ENCODE measurements at regions not wholly inside any gene's neighbourhood (a gene's known extent, or its start where the extent isn't known, plus 50 kb on each side); places are given as distances from the start of the nearest gene placed in this dataset.
A peak's percentile ranks its signal among the peaks of the same experiment; 100 is the strongest.

DNA sequence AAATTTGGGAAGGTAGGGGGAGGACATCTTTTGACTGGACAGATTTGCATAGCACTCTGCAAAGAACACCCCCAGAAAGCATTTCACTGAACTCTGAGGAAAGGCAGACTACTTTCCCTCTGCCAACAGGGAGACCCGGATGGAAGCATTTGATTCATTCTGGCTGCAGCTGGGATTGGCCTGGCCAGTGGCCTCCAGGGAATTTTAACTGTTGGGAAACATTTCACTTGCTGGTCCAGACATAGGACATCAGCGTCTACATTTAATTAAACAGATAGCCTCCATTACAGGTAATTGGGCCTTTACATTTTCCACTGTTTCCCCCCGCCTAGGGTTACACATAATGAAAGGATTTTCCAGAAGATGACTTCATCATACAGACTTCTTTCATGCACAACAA is 92.8 kb downstream of the MARCHF4 start:
- Histone ChIP-seq H2AFZ (ENCODE audit: low read depth) (no peak overlapping the region), H3K4me3 (ENCODE audit: low read depth in 2 of 2, low read length in 1 of 2) (no peak overlapping the region), H3K36me3 (replicated peaks in 1 of 2; ENCODE audit: control insufficient read depth in 1 of 2, insufficient read depth in 2 of 2, low read length in 1 of 2) (peaks cover 9 to 13% of the 10 kb centered on the region in 2 experiments), H3K79me2 (ENCODE audit: insufficient read depth) (no peaks in the 10 kb centered on the region), H3K27ac (ENCODE audit: low read depth in 2 of 2, low read length in 1 of 2) (peak overlapping the region in 1 of 2 experiments; percentile 91; a peak in 2 of 4 replicates), H3F3A (replicated peaks; ENCODE audit: insufficient read depth) (no peaks in the 10 kb centered on the region), H3K4me2 (no peak overlapping the region), H3K9me3 (no peaks in the 10 kb centered on the region), H3K9ac (no peak overlapping the region), H4K20me1 (ENCODE audit: insufficient read depth) (no peaks in the 10 kb centered on the region), H3K4me1 (ENCODE audit: control insufficient read depth in 1 of 2, insufficient read depth in 2 of 2, low read depth in 1 of 2, low read length in 1 of 2) (peaks cover 7 to 24% of the 10 kb centered on the region in 2 experiments; a peak in 2 of 4 replicates), H3K27me3 (ENCODE audit: insufficient read depth) (no peaks in the 10 kb centered on the region), H3K9me2 (no peaks in the 10 kb centered on the region)
- CTCF ChIA-PET: interaction anchor here (1.5 kb wide), 1 partner anchor 18 kb away, joined by 4 read pairs; no protein-coding TSS in a partner anchor
- peak; percentile 62 for DNase-seq
- POLR2A ChIA-PET: no interaction called here
- TF ChIP-seq CHD2 (IDR thresholded peaks at IDR 0.05; ENCODE audit: low read length, partially characterized antibody) (peak; percentile 52), ELF1 (IDR thresholded peaks at IDR 0.05) (no peak), RCOR1 (IDR thresholded peaks at IDR 0.05; ENCODE audit: low read length) (peak; percentile 77), FOSL2 (IDR thresholded peaks at IDR 0.05; ENCODE audit: borderline replicate concordance, low read depth) (no peak), NRF1 (IDR thresholded peaks at IDR 0.05; ENCODE audit: low read depth, low read length) (no peak), MXI1 (IDR thresholded peaks at IDR 0.05; ENCODE audit: low read depth, low read length) (peak; percentile 20; the same call in 1 of the 2 replicates), GATA2 (CRISPR knock-in tag; IDR thresholded peaks at IDR 0.05) (0 out of 2 replicates have a peak, but pooled peaks have one; percentile 27), EP300 (IDR thresholded peaks at IDR 0.05; ENCODE audit: borderline replicate concordance in 1 of 2, low read depth in 1 of 2, low read length in 1 of 2) (peak in 1 of 2 experiments; percentile 70; a peak in 1 of 4 replicates), MEF2A (IDR thresholded peaks at IDR 0.05; ENCODE audit: borderline replicate concordance, low read depth) (no peak)
- TF ChIP-seq, protein P1, sequence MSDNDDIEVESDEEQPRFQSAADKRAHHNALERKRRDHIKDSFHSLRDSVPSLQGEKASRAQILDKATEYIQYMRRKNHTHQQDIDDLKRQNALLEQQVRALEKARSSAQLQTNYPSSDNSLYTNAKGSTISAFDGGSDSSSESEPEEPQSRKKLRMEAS (IDR thresholded peaks at IDR 0.05; ENCODE audit: low read depth): no peak
- TF ChIP-seq, protein P2, sequence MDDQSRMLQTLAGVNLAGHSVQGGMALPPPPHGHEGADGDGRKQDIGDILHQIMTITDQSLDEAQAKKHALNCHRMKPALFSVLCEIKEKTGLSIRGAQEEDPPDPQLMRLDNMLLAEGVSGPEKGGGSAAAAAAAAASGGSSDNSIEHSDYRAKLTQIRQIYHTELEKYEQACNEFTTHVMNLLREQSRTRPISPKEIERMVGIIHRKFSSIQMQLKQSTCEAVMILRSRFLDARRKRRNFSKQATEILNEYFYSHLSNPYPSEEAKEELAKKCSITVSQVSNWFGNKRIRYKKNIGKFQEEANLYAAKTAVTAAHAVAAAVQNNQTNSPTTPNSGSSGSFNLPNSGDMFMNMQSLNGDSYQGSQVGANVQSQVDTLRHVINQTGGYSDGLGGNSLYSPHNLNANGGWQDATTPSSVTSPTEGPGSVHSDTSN (IDR thresholded peaks at IDR 0.05): no peak
- TF ChIP-seq, protein P3, sequence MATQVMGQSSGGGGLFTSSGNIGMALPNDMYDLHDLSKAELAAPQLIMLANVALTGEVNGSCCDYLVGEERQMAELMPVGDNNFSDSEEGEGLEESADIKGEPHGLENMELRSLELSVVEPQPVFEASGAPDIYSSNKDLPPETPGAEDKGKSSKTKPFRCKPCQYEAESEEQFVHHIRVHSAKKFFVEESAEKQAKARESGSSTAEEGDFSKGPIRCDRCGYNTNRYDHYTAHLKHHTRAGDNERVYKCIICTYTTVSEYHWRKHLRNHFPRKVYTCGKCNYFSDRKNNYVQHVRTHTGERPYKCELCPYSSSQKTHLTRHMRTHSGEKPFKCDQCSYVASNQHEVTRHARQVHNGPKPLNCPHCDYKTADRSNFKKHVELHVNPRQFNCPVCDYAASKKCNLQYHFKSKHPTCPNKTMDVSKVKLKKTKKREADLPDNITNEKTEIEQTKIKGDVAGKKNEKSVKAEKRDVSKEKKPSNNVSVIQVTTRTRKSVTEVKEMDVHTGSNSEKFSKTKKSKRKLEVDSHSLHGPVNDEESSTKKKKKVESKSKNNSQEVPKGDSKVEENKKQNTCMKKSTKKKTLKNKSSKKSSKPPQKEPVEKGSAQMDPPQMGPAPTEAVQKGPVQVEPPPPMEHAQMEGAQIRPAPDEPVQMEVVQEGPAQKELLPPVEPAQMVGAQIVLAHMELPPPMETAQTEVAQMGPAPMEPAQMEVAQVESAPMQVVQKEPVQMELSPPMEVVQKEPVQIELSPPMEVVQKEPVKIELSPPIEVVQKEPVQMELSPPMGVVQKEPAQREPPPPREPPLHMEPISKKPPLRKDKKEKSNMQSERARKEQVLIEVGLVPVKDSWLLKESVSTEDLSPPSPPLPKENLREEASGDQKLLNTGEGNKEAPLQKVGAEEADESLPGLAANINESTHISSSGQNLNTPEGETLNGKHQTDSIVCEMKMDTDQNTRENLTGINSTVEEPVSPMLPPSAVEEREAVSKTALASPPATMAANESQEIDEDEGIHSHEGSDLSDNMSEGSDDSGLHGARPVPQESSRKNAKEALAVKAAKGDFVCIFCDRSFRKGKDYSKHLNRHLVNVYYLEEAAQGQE (IDR thresholded peaks at IDR 0.05; ENCODE audit: low read depth, low read length): no peak
- 31% methylated on average over 2 of the region's 3 CpGs for WGBS (ENCODE audit: low lambda C conversion rate)

DNA sequence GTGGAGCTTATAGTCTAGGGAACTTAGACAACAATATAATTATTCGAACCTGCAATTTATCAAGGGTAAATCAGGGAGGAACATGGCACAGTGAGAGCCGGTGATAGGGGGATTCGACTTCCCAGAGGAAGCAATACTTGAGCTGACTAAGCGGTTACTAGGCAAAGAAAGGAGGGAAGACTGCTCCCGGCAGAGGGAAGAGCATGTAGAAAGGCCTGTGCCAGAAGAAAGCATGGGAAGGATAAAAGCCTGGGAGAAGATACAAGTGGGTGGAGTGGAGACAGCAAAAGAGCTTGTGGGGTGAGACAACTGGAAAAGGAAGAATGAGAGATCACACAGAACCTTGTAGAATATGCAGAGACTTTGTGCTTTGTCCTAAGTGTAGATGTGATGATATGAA is 93.3 kb downstream of the MARCHF4 start:
- Histone ChIP-seq H3F3A (replicated peaks; ENCODE audit: insufficient read depth) (no peaks in the 10 kb centered on the region), H3K79me2 (ENCODE audit: insufficient read depth) (no peaks in the 10 kb centered on the region), H3K27me3 (ENCODE audit: insufficient read depth) (no peaks in the 10 kb centered on the region), H3K9me2 (no peaks in the 10 kb centered on the region), H3K36me3 (replicated peaks in 1 of 2; ENCODE audit: control insufficient read depth in 1 of 2, insufficient read depth in 2 of 2, low read length in 1 of 2) (peaks cover 9 to 13% of the 10 kb centered on the region in 2 experiments), H3K4me2 (no peak overlapping the region), H3K4me3 (ENCODE audit: low read depth in 2 of 2, low read length in 1 of 2) (no peak overlapping the region), H3K4me1 (ENCODE audit: control insufficient read depth in 1 of 2, insufficient read depth in 2 of 2, low read depth in 1 of 2, low read length in 1 of 2) (peaks cover 7 to 24% of the 10 kb centered on the region in 2 experiments; a peak in 2 of 4 replicates), H2AFZ (ENCODE audit: low read depth) (no peak overlapping the region), H3K9ac (no peak overlapping the region), H3K27ac (ENCODE audit: low read depth in 2 of 2, low read length in 1 of 2) (peak overlapping the region in 1 of 2 experiments; percentile 91; a peak in 2 of 4 replicates), H4K20me1 (ENCODE audit: insufficient read depth) (no peaks in the 10 kb centered on the region), H3K9me3 (no peaks in the 10 kb centered on the region)
- POLR2A ChIA-PET: no interaction called here
- TF ChIP-seq, protein P2 (IDR thresholded peaks at IDR 0.05): no peak
- TF ChIP-seq, protein P3 (IDR thresholded peaks at IDR 0.05; ENCODE audit: low read depth, low read length): no peak
- TF ChIP-seq RFX5 (IDR thresholded peaks at IDR 0.05; ENCODE audit: low read length): peak; percentile 88
- no peak for TF ChIP-seq NRF1 (IDR thresholded peaks at IDR 0.05; ENCODE audit: low read depth, low read length)
- TF ChIP-seq TAF1 (IDR thresholded peaks at IDR 0.05; ENCODE audit: borderline replicate concordance, low read depth, low read length): no peak
- DNase-seq: no peak
- WGBS (ENCODE audit: low lambda C conversion rate): 94% methylated on average over 5 of the region's 5 CpGs
- CTCF ChIA-PET: interaction anchor here (1.5 kb wide), 1 partner anchor 18 kb away, joined by 4 read pairs; no protein-coding TSS in a partner anchor

Measured in SK-N-SH (cell line).